ENCODE measurements at regions not wholly inside any gene's neighbourhood (a gene's known extent, or its start where the extent isn't known, plus 50 kb on each side); places are given as distances from the start of the nearest gene placed in this dataset.

DNA sequence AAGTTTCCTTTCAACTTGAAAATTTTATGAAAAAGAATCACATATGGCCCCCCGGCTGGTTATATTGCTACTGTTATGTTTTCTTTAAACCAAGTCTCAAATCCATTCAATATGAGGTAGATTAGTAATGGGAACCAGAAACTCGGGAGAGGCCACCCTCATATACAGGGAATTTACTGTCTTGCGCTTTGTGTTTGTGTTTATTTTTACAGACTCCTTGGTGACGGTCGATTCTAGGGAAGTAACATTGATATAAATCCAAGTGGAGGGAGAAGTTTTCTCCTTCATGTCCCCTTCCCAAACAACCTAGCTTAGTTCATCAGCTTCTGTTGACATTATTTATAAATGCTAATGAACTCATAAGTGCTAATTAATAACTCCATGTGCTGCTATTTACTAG, 163.5 kb upstream of the LMO4 start:
- DNase-seq (ENCODE audit: low read depth, low spot score), result no peak

- no peak for DNase-seq (ENCODE audit: low read depth, low spot score)
Observed at GRCh38 chr1:87167157-87167789, 161.4 kb upstream of the LMO4 start.

DNA sequence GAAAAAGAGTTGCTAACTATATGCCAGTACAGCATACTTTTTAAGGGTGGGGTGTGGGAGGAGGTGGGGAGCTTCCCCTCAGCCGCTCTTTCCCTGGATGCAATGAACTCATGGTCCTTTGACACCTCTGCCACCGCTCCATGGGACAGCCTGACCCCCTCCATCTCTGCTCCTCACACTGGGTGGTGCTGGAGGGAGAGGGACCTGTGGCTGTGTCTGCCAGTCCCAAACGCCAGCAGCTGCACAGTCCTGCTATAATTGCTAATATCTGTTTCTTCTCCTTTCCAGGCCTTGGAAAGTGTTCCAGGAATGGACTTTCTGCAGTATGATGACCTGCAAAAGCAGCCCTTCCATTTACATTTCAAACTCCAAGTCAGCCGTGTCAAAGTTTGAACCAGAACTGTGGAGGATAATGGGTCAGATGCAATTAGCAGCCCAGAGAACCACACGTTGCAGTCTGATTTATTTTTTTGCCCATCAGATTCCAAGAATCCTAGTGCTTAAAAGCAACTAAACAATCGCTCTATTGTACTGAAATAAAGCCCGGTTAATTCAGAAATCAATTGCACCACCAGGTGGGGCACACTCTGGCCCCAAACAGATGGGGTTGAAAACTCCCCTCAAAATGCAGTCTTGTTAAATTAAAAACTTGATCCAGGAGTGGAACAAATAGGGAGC, 160.7 kb upstream of the LMO4 start:
- peak; percentile 31 for DNase-seq (ENCODE audit: low read depth, low spot score)

- DNase-seq (ENCODE audit: low read depth, low spot score), result no peak
Observed at GRCh38 chr1:87169263-87169910, 159.3 kb upstream of the LMO4 start.

DNA sequence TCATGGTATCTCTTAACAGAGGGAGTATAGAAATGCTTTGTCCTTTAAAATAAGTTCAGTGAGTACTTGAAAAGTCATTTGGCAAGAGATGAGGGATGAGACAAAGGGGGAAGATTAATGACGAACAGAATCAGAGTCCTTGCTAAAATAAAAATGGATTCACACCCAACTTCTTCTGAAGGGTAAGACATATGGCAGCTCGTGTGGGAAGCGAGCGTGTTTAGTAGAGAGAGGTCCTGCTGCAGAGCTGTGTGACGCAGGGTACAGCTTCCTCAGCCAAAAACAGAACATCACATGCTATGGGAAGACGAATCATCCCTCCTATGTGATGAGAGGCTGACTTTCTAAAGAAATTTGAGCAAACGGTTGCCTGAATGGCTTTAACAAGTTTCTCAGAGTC, 158.5 kb upstream of the LMO4 start:
- DNase-seq (ENCODE audit: low read depth, low spot score), result no peak

- no peak for DNase-seq (ENCODE audit: low read depth, low spot score)
Observed at GRCh38 chr1:87170931-87171598, 157.6 kb upstream of the LMO4 start.

DNA sequence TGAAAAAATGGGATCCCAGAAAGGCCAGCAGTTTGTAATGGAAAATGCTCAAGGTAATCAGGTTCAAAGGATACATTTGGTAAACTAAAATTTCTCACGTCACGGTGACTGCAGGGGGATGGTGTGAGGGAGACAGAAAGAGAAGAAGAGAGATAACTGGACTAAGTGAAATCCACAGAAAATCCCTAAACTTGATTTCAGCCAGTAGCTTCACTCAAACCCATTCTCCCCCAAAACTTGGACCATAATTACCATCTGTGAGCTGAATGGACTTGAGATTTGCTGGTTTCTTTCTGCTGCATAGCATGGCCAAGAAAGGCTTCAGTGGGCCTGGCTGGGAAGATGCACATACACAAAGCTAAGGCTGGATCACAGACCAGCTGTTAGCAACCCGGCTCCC, 155.4 kb upstream of the LMO4 start:
- DNase-seq (ENCODE audit: low read depth, low spot score), result no peak

DNA sequence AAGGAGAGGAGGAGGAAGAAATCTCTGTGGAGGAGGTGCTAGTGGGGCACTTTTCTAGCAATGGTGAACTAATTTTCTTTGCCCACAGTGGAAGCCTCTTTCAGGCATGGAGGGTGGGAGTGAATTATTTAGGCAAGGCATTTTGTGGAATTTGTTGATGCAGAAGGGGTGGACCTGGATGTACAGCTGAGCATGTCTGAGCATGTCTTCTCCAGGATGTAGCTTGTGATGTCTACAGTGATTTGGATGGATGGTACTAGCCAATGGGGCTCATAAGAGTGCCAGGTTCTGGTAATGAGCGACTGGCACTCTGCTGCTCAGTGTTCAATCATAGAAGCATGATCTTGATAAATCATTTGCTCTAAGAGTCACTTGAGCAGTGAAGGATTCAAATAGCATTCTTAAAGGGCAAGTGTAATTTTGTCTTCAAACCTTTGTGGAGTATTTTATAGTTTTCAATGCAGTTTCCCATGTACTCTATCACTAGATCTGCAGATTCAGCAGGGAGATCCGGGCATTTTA, 153.9 kb upstream of the LMO4 start:
- DNase-seq (ENCODE audit: low read depth, low spot score), result no peak

- DNase-seq (ENCODE audit: low read depth, low spot score), result no peak
Observed at GRCh38 chr1:87176087-87176486, 152.6 kb upstream of the LMO4 start.

DNA sequence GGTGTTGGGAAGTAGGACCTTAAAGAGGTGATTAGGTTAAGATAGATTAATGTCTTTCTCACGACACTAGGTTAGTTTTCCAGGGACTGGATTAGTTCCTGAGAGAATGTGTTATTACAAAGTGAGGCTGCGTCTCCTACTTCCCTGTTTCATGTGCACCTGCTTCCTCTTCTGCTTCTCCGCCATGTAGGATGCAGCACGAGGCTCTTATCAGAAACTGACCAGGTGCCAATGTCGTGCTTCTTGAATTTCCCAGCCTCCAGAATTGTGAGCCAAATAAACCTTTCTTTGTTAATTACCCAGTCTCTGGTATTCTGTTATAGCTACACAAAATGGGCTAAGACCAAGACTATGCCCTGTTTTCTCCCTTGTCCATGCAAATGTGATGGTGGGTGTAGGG, 152.2 kb upstream of the LMO4 start:
- DNase-seq (ENCODE audit: low read depth, low spot score), result no peak

DNA sequence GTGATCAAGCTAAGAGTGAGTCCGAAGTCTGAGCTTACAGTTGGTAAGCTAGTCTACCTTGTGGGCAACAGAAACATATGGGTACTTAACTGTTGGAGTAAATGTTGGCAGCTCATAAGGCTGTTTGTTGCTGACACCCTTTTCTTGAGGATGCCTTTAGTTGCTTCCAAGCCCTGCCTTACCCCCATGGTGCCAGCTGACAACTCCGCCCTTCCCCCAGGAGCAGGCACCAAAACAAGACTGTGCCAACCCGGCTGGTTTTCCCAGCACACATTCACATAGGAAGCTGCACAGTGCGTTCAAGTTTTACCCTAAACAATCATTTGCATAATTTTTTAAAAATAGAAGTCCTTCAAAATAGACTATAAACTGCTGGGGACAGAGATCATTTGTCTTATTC, 150.2 kb upstream of the LMO4 start:
- DNase-seq (ENCODE audit: low read depth, low spot score), result no peak

DNA sequence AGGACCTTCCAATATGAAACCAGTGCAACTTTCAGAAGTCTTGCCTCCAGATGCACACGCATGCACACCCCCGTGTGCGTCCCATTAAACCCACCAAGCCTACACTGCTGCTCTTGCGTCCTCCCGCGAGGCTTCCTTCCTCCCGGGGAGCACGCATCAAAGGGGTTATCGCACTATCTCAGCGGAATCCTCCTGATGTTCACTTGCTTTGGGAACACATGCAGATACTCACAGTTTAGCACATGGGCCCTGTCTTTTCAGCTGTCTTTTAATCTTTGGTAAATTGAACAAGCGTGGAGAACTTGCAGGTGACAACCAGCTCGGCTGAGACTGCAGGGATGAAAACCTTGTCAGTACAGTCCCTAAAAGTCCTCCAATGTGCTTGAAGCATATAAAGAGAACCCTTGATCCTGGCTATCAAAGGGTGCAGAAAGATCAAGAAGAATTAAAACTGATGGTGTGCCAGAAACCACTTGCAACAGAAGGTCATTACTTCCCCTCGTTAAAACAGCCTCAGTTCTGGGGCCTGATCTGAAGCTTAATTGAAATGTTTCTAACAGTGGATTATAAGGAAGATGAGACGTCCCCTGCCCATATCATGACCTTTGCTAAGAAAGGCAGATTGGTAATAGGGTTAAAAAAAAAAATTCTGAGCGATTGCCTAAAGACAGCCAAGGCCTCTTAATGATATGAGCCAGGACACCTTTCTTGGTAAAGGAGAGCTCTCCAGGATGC, 149.4 kb upstream of the LMO4 start:
- no peak for DNase-seq (ENCODE audit: low read depth, low spot score)

GRCh38 chr1:87179851-87180519, 148.7 kb upstream of the LMO4 start:
- no peak for DNase-seq (ENCODE audit: low read depth, low spot score)

GRCh38 chr1:87180682-87181081, 148.0 kb upstream of the LMO4 start:
- DNase-seq (ENCODE audit: low read depth, low spot score), result no peak

- DNase-seq (ENCODE audit: low read depth, low spot score), result no peak
Observed at GRCh38 chr1:87182611-87183010, 146.1 kb upstream of the LMO4 start.

- DNase-seq (ENCODE audit: low read depth, low spot score), result no peak
Observed at GRCh38 chr1:87185077-87185476, 143.6 kb upstream of the LMO4 start.

DNA sequence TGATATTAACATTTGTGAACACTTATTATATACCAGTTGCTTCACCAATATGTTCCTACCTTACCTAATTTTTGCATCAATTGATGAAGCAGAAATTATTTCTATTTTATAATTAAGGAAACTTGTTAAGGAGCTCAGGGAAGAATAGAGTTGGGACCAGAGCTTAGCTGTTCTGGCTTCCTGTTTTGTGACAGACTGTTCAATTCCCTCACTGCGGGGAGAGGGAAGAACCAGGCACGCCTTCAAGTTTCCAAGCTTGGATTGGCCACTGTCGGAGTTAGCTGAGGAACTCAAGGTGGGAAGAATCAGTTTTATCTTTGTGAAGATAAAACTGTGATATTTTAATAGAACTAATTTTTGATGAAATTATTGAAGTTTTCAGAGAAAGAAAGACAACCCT, 142.3 kb upstream of the LMO4 start:
- no peak for DNase-seq (ENCODE audit: low read depth, low spot score)

DNA sequence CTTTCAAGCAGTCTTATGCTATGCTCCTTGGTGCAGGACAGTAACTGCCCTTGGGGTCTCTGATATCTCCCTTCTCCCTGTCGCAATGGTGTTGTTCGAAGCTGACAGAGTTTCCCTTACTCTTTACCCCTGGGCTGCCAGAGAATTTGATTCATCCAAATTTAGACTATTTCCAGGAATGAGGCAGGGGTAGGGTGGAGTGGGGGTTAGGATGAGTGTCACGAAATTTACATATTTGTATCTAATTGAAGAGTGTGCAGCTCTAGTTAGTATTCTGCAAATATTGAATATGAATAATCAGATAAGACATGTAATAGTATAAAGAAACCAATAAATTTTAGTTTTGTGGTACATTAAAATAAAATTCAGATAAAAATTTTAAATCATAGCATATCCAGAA, 140.0 kb upstream of the LMO4 start:
- no peak for DNase-seq (ENCODE audit: low read depth, low spot score)

GRCh38 chr1:87190402-87190801, 138.3 kb upstream of the LMO4 start:
- no peak for DNase-seq (ENCODE audit: low read depth, low spot score)

DNA sequence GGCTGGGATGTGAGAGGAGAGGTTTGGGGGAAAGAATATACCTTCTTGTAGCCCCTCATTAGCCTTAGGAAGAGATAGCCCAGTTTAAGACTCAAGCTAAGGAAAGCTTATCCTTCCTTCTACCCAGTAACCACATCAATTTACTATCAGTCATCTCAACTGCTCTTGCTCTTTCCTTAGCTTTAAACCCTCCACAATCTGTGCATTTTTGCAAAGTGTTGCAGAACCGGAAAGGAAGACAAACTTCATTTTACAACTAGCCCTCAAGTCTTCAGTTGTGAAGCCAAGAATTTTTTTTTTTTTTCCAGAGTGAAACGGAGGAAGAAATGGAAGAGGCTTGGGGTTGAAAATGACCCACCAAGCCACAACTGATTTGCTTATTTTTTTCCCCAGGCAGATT, 137.0 kb upstream of the LMO4 start:
- no peak for DNase-seq (ENCODE audit: low read depth, low spot score)

GRCh38 chr1:87194271-87194774, 134.4 kb upstream of the LMO4 start:
- no peak for DNase-seq (ENCODE audit: low read depth, low spot score)

Data from astrocyte of the hippocampus (primary cell).